Ovary (tissue), 3 donors: ENCODE measurements at regions not wholly inside any gene's neighbourhood (a gene's known extent, or its start where the extent isn't known, plus 50 kb on each side); places are given as distances from the start of the nearest gene placed in this dataset.

Experiments used
- CTCF ChIP-seq, 3 donors: fragments of 450-650 bp in 2 of 3; fragments of 200-600 bp in 1 of 3; IDR thresholded peaks; one replicate each; pipeline versions ENCODE4 v1.5.1 to v1.8.0; 2016 to 2022; ENCODE audit warnings: antibody characterized with exemption in 3 of 3, mild to moderate bottlenecking in 1 of 3
- POLR2A ChIP-seq: fragments of 450-650 bp; IDR thresholded peaks from one replicate; pipeline ENCODE4 v1.6.1; 2017; ENCODE audit warnings: antibody characterized with exemption, mild to moderate bottlenecking, moderate library complexity
- donor health status: DM: no; HTN: no; CAD: no.

GRCh38 chr5:108619815-108620214 is 127.9 kb upstream of the FER start:
- no peak for TF ChIP-seq CTCF (IDR thresholded peaks at IDR 0.05)
- no peak for TF ChIP-seq POLR2A
